ENCODE measurements at regions not wholly inside any gene's neighbourhood (a gene's known extent, or its start where the extent isn't known, plus 50 kb on each side); places are given as distances from the start of the nearest gene placed in this dataset.

DNA sequence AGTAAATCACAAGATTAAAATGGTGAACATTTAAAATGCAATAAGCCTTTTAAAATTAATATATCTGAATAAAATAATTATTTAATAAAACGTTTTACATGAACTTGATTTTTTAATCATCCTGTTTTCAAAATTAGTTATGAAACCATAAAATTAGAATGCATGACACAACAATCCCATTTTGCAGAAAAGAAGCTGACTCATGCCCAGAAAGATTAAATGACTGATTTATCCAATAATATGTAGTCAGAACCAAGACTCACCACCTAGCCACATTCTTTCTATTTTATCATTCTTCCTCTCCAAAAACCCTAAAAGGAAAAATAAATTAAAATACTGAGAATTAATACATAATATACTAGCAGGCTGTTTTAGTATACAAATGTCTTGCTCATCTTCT lies 83.0 kb upstream of the LGR5 start (continued):
- TF ChIP-seq C11orf30 (IDR thresholded peaks at IDR 0.05; ENCODE audit: low read depth), result peak; percentile 56
- TF ChIP-seq SP2 (IDR thresholded peaks at IDR 0.05; ENCODE audit: extremely low read depth, low read depth, low read length, poor library complexity, severe bottlenecking), result no peak
- TF ChIP-seq SRSF3 (IDR thresholded peaks at IDR 0.05; ENCODE audit: insufficient read depth, low read length), result no peak
- TF ChIP-seq TAF9B (IDR thresholded peaks at IDR 0.05; ENCODE audit: partially characterized antibody), result no peak
- no peak for TF ChIP-seq STAT5A (IDR thresholded peaks at IDR 0.05; ENCODE audit: borderline replicate concordance, low read length)
- no peak for TF ChIP-seq RCOR1 (IDR thresholded peaks at IDR 0.05; ENCODE audit: borderline replicate concordance in 1 of 2, low read depth in 2 of 2, low read length in 2 of 2)
- TF ChIP-seq ZNF766 (CRISPR knock-in tag; conservative IDR thresholded peaks at IDR 0.05), result no peak

DNA sequence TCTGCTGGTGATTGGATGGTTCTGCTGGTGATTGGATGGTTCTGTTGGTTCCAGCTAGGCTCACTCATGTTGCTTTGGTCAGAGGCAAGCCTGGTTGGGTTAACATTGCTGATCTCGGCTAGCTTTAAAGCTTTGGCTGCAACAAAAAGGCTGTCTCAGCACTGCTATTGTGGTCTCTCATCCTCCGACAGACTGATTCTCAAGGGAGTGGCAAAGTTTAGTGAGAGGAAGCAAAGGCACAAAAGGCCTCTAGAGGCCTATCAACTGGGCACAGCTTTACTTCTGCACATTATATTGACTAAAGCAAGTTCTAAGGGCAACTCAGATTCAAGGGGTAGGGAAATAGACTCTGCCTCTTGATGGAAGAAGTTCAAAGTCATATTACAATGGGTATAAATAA lies 84.7 kb upstream of the LGR5 start:
- CTCF ChIA-PET (ENCODE audit: low intra/inter-chr PET ratio), result no interaction called here
- Histone ChIP-seq H4K20me1 (replicated peaks; ENCODE audit: control insufficient read depth, insufficient read depth, low read length) (no peaks in the 10 kb centered on the region), H3K27ac (ENCODE audit: extremely low read depth, low read depth, low read length) (no peak overlapping the region), H3K27me3 (ENCODE audit: control insufficient read depth in 2 of 2, insufficient read depth in 2 of 2, low read length in 2 of 2) (no peaks in the 10 kb centered on the region), H3K9me1 (ENCODE audit: control insufficient read depth, insufficient read depth, low read length) (no peaks in the 10 kb centered on the region), H3K4me1 (replicated peaks in 1 of 2; ENCODE audit: control insufficient read depth in 2 of 2, insufficient read depth in 2 of 2, low read length in 2 of 2) (no peaks in the 10 kb centered on the region), H3K9me3 (replicated peaks; ENCODE audit: control insufficient read depth, insufficient read depth, low read depth, low read length) (0 out of 2 replicates have a peak, but pooled peaks cover 2% of the 10 kb centered on the region), H3K36me3 (ENCODE audit: control insufficient read depth, insufficient read depth, low read length) (no peaks in the 10 kb centered on the region), H2AFZ (ENCODE audit: low read depth, low read length) (peak overlapping the region; percentile 72), H3K4me3 (no peak overlapping the region), H3K4me2 (ENCODE audit: insufficient read depth, low read length) (no peak overlapping the region), H3K79me2 (ENCODE audit: control insufficient read depth, insufficient read depth, low read length) (no peaks in the 10 kb centered on the region), H3K9ac (ENCODE audit: insufficient read depth in 1 of 2, low read depth in 2 of 2, low read length in 2 of 2) (no peak overlapping the region)
- intact Hi-C loops (cut with micrococcal nuclease), result no loop called here
- POLR2A ChIA-PET, result interaction anchor here (0.7 kb wide), 1 partner anchor 12 kb away, joined by 5 read pairs; no protein-coding TSS in a partner anchor
- ATAC-seq, result no peak; the same call in 1 of the 3 replicates
- BruUV-seq (replicated peaks), result no TSS peak
- in situ Hi-C loops (cut with MboI), result no loop called here
- peak; percentile 54 for FAIRE-seq
- WGBS (ENCODE audit: insufficient coverage, low coverage, missing lambda C conversion rate), result 12% methylated on average over 2 of the region's 2 CpGs
- DNase-seq (ENCODE audit: extremely low read depth in 1 of 4, low spot score in 3 of 4), result no peak
- TF ChIP-seq U2AF2 (optimal IDR thresholded peaks at IDR 0.05; ENCODE audit: low read depth, low read length) (no peak), SREBF2 (CRISPR knock-in tag; IDR thresholded peaks at IDR 0.05) (no peak), YBX1 (IDR thresholded peaks at IDR 0.05) (no peak)
